ENCODE measurements at regions not wholly inside any gene's neighbourhood (a gene's known extent, or its start where the extent isn't known, plus 50 kb on each side); places are given as distances from the start of the nearest gene placed in this dataset.

DNA sequence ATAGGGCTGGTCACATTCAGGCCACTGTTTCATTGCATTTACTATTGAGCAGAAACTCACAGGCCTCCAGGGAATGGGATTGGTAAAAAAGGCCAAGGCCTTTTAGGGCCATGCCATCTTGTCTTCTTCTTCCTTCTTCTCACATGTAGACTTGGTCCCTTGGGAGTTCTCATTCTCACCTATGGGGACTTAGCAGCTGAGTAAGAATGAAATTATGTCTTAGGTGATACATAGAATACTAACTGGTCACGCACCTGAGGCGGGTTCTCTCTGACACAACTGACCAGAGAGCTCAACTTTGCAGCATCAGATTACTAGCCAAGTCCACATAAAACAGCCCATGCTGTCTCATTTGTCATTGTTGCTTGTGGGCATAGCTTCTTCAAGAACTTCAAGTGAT, 641.8 kb downstream of the EFNA5 start:
- TF ChIP-seq CREB1 (IDR thresholded peaks at IDR 0.05; ENCODE audit: low read depth) (no peak), CEBPB (IDR thresholded peaks at IDR 0.05) (no peak), FOXM1 (IDR thresholded peaks at IDR 0.05; ENCODE audit: borderline replicate concordance, low read depth) (no peak)
